ENCODE measurements at regions not wholly inside any gene's neighbourhood (a gene's known extent, or its start where the extent isn't known, plus 50 kb on each side); places are given as distances from the start of the nearest gene placed in this dataset.

- TF ChIP-seq, protein P1, sequence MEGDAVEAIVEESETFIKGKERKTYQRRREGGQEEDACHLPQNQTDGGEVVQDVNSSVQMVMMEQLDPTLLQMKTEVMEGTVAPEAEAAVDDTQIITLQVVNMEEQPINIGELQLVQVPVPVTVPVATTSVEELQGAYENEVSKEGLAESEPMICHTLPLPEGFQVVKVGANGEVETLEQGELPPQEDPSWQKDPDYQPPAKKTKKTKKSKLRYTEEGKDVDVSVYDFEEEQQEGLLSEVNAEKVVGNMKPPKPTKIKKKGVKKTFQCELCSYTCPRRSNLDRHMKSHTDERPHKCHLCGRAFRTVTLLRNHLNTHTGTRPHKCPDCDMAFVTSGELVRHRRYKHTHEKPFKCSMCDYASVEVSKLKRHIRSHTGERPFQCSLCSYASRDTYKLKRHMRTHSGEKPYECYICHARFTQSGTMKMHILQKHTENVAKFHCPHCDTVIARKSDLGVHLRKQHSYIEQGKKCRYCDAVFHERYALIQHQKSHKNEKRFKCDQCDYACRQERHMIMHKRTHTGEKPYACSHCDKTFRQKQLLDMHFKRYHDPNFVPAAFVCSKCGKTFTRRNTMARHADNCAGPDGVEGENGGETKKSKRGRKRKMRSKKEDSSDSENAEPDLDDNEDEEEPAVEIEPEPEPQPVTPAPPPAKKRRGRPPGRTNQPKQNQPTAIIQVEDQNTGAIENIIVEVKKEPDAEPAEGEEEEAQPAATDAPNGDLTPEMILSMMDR (conservative IDR thresholded peaks at IDR 0.05; ENCODE audit: low read depth, low read length), result no peak
- no peak for TF ChIP-seq EZH2 (IDR thresholded peaks at IDR 0.05; ENCODE audit: low read length, unreplicated experiment)
Measured at GRCh38 chr12:112615196-112615595, 176.4 kb upstream of the RPH3A start.

Measured in PC-3 (cell line).